Superior temporal gyrus (tissue), 1 donor: ENCODE measurements at regions not wholly inside any gene's neighbourhood (a gene's known extent, or its start where the extent isn't known, plus 50 kb on each side); places are given as distances from the start of the nearest gene placed in this dataset.

ENCODE experiments used
- DNase-seq: peaks from one replicate; pipeline ENCODE4 v3.0.0-alpha.2; 2016; ENCODE audit errors: extremely low spot score

GRCh38 chr15:70505936-70506912, 257.1 kb downstream of the UACA start:
- DNase-seq = no peak

GRCh38 chr15:70505411-70505919, 257.9 kb downstream of the UACA start:
- no peak for DNase-seq

GRCh38 chr15:70504988-70505387, 258.4 kb downstream of the UACA start:
- DNase-seq = no peak

- no peak for DNase-seq
These were observed 258.9 kb downstream of the UACA start for GRCh38 chr15:70504299-70504951.

GRCh38 chr15:70503798-70504298, 259.5 kb downstream of the UACA start:
- DNase-seq = no peak

GRCh38 chr15:70503073-70503745, 260.1 kb downstream of the UACA start:
- DNase-seq = no peak

- no peak for DNase-seq
These were observed 260.8 kb downstream of the UACA start for GRCh38 chr15:70502529-70502928.

GRCh38 chr15:70501849-70502248, 261.5 kb downstream of the UACA start:
- no peak for DNase-seq

GRCh38 chr15:70501121-70501727, 262.1 kb downstream of the UACA start:
- DNase-seq = no peak

GRCh38 chr15:70499791-70500190, 263.6 kb downstream of the UACA start:
- DNase-seq = no peak

- DNase-seq = no peak
These were observed 265.2 kb downstream of the UACA start for GRCh38 chr15:70498096-70498626.

GRCh38 chr15:70497661-70498060, 265.7 kb downstream of the UACA start:
- DNase-seq = no peak

- no peak for DNase-seq
These were observed 267.3 kb downstream of the UACA start for GRCh38 chr15:70495991-70496599.

GRCh38 chr15:70494852-70495571, 268.3 kb downstream of the UACA start:
- DNase-seq = no peak

- no peak for DNase-seq
These were observed 268.9 kb downstream of the UACA start for GRCh38 chr15:70494517-70494851.

- no peak for DNase-seq
These were observed 269.4 kb downstream of the UACA start for GRCh38 chr15:70493787-70494516.

GRCh38 chr15:70493376-70493775, 270.0 kb downstream of the UACA start:
- DNase-seq = no peak

- DNase-seq = no peak
These were observed 270.8 kb downstream of the UACA start for GRCh38 chr15:70492240-70493177.
